EH (cell line): ENCODE measurements at regions not wholly inside any gene's neighbourhood (a gene's known extent, or its start where the extent isn't known, plus 50 kb on each side); places are given as distances from the start of the nearest gene placed in this dataset.
"Not testable (repeated sequence)": the region's sequence is repeated elsewhere in the genome, so short reads cannot be mapped to it uniquely, and the experiment has no call there.

Experiments used
- DNase-seq: peaks from one replicate; pipeline ENCODE4 v3.0.0-alpha.2; 2015; ENCODE audit warnings: low read depth

- peak; percentile 6 for DNase-seq
Observed at GRCh38 chr11:100581318-100581717, 105.8 kb upstream of the ARHGAP42 start.

- no peak for DNase-seq
Observed at GRCh38 chr11:100584201-100584985, 102.7 kb upstream of the ARHGAP42 start.

- DNase-seq, result no peak
Observed at GRCh38 chr11:100585728-100586127, 101.4 kb upstream of the ARHGAP42 start.

- no peak for DNase-seq
Observed at GRCh38 chr11:100586361-100587101, 100.6 kb upstream of the ARHGAP42 start.

- no peak for DNase-seq
Observed at GRCh38 chr11:100592619-100593260, 94.3 kb upstream of the ARHGAP42 start.

- no peak for DNase-seq
Observed at GRCh38 chr11:100593291-100593690, 93.8 kb upstream of the ARHGAP42 start.

- DNase-seq, result no peak
Observed at GRCh38 chr11:100594320-100594719, 92.8 kb upstream of the ARHGAP42 start.

- DNase-seq, result no peak
Observed at GRCh38 chr11:100600941-100601340, 86.1 kb upstream of the ARHGAP42 start.

GRCh38 chr11:100602716-100603115 lies 84.4 kb upstream of the ARHGAP42 start:
- DNase-seq, result no peak

- DNase-seq, result not testable (repeated sequence)
Observed at GRCh38 chr11:100607761-100608160, 79.3 kb upstream of the ARHGAP42 start.

GRCh38 chr11:100612766-100613165 lies 74.3 kb upstream of the ARHGAP42 start:
- DNase-seq, result peak; percentile 63

GRCh38 chr11:100618914-100619313 lies 68.2 kb upstream of the ARHGAP42 start:
- DNase-seq, result no peak

GRCh38 chr11:100619484-100619883 lies 67.6 kb upstream of the ARHGAP42 start:
- peak; percentile 69 for DNase-seq

GRCh38 chr11:100622404-100622803 lies 64.7 kb upstream of the ARHGAP42 start:
- DNase-seq, result no peak

- DNase-seq, result peak; percentile 25
Observed at GRCh38 chr11:100624346-100624745, 62.7 kb upstream of the ARHGAP42 start.

- DNase-seq, result peak; percentile 44
Observed at GRCh38 chr11:100625041-100625440, 62.0 kb upstream of the ARHGAP42 start.

- DNase-seq, result no peak
Observed at GRCh38 chr11:100629671-100630070, 57.4 kb upstream of the ARHGAP42 start.

- no peak for DNase-seq
Observed at GRCh38 chr11:100630898-100631297, 56.2 kb upstream of the ARHGAP42 start.

GRCh38 chr11:100631316-100631715 lies 55.8 kb upstream of the ARHGAP42 start:
- DNase-seq, result no peak

- peak; percentile 32 for DNase-seq
Observed at GRCh38 chr11:100632941-100633452, 54.1 kb upstream of the ARHGAP42 start.

GRCh38 chr11:100635194-100635593 lies 51.9 kb upstream of the ARHGAP42 start:
- no peak for DNase-seq

GRCh38 chr11:100636536-100636935 lies 50.6 kb upstream of the ARHGAP42 start:
- no peak for DNase-seq
